Activated CD4-positive, alpha-beta T cell treated with anti-CD3 and anti-CD28 coated beads, Interleukin-2, Interleukin-4, amounts not matched to agents 100 ng/mL and 50 ng/mL, durations not matched to agents 16 hours and 8 hours (primary cell): ENCODE measurements at regions not wholly inside any gene's neighbourhood (a gene's known extent, or its start where the extent isn't known, plus 50 kb on each side); places are given as distances from the start of the nearest gene placed in this dataset.
"Not testable (repeated sequence)": the region's sequence is repeated elsewhere in the genome, so short reads cannot be mapped to it uniquely, and the experiment has no call there.

Experiments
- DNase-seq: peaks from one replicate; pipeline ENCODE4 v3.0.0-alpha.2; 2020; ENCODE audit warnings: low spot score

DNA sequence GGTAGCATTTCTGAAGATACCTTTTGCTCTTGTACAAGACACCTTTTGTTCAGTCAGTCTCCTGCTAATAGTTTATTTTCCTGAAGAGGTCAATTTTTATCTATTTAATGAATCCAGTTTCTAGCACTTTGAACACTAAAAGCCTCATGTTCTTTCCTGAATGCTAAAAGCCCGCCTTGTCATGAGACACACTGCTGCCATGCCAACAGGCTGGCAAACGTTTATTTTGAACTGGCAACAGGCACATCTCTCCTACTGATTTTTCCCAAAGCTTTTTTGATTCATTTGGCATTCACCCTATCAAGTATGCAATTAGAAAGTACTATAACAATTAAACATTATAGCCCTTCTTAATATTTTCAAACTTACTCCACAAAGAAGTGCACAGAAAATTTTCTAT lies 421.2 kb upstream of the EYS start:
- no peak for DNase-seq

DNA sequence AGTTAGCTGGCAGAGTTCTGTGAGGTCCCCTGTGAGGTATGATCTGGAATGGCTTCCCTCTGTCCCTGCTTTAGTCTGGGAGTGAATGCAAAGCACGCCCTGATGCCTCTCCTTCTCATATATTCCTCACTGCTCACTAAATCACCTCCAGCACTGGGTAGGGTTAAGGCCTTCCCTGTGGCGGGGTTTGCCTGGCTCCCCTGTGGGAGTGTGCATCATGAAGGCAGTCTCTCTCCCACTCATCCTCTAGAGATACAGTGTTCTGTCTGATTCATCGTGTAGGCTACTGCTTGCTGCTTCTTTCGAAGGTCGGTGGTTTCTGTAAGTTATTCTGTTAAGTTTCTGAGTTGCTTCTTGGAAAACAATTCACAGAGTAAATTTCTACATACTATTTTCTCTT lies 420.0 kb upstream of the EYS start:
- DNase-seq: no peak

DNA sequence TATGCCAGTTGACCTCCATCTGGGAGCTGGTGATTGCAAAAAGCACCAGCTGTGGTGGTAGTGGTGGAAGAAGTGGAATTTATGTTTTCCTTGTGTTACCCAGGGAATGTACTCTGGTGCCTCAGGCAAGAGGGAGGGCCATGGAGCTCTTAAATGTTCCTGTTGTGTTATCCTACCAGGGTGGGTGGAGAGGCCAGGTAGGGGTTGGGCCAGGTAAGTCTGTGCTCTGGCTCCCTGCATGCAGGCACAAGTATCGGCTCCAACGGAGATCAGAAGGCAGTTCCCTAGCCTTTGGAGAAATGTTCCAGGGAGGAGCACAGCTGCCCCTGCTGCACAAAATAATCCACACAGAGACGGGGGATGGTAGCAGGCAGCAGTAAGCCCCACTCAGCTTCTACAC lies 419.3 kb upstream of the EYS start:
- no peak for DNase-seq

DNA sequence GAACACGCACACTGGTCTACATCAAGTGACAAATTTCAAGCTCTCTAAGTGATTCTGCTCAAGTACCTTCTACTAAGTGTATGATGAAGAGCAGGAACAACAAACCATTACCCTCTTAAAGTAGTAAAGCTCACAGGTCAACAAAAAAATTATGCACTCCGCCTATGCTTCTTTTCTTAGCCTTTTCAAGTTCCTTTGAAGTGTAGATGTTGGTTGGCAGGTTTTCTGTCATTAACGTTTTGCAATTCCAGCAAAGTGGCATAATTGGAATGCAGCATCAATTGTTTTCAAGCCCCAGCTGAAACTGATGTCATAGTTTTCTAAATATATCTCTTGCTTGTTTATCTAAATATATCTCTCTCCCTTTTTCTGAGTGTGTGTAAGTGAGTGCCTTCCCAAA lies 396.9 kb upstream of the EYS start:
- DNase-seq: no peak

DNA sequence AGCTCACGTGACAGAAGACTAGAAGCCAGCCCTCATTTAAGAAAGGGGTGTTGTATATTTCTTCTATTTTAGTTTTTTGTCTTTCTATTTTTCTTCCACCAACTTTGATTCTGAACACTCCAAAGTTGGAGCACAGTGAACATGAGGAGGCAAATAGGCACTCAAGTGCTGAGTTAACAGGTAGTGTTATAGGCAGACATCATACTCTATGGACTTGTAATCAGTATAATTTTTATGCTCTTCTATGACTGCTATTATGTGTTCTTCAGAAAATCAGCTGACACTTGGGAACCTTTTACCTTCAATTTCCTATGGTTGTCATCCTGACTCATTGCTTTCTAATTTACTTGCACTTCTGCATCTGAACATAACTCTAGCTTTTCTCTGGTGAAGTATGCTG lies 396.3 kb upstream of the EYS start:
- no peak for DNase-seq

DNA sequence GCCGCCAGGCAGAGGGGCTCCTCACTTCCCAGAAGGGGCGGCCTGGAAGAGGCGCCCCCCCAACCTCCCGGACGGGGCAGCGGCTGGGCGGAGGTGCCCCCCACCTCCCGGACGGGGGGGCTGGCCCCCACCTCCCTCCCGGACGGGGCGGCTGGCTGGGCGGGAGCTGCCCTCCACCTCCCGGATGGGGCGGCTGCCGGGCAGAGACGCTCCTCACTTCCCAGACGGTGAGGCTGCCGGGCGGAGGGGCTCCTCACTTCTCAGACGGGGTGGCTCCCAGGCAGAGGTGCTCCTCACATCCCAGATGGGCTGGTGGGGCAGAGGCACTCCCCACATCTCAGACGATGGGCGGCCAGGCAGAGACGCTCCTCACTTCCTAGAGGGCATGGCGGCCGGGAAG lies 389.7 kb upstream of the EYS start:
- DNase-seq: no peak

DNA sequence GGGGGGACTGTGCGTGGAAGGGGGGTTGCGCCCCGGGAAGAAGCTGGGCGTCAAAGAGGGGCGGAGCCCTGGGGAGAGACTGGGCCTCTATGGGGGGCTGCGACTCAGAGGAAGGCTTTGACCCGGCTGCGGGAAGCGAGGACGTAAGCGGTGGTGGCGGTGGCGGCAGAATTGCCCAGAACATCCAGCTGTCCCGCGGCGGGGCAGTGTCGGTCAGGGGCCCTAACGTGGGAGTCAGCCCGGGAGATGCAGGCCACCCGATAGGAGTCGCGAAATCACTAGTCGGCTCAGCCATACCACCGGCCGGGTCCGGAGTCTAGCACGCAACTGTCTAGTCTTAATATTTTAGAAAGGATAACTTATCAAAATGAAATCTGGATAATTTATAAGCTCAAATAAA lies 387.6 kb upstream of the EYS start:
- no peak for DNase-seq

DNA sequence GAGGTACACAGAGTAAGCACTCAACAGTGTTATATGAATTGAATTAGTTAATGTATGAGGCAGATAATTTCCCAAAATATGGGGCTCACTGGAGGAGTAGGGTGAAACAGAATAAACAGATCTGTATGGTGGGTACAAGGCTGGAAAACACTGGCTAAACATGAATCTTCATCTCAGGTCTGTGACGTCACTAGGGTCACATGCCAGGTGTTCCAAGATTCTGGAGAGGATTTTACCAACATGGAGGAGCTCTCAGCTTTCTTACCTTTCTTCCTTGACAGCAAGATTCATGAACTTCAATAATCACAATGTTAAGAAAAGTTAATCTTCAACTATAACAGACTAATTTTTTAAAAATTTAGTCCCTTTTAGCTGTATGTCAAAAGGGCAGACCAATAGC lies 385.3 kb upstream of the EYS start:
- DNase-seq: not testable (repeated sequence)

DNA sequence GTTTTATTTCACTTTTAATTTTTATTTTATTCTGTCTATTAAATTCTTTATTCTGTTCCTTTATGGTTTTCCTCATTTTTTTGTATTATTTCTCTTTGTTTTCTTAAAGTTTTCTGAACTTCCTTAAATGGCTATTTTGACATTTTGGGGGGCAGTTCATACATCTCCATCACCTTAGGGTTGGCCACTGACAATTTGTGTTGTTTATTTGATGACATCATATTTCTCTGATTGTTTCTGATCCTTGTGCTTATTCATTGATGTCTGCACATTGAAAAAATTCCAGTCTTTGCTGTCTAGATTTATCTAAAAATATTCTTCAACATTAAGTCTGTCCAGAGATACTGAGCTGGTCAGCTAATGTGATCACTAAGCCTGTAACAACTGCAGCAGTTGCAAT lies 379.5 kb upstream of the EYS start:
- no peak for DNase-seq

DNA sequence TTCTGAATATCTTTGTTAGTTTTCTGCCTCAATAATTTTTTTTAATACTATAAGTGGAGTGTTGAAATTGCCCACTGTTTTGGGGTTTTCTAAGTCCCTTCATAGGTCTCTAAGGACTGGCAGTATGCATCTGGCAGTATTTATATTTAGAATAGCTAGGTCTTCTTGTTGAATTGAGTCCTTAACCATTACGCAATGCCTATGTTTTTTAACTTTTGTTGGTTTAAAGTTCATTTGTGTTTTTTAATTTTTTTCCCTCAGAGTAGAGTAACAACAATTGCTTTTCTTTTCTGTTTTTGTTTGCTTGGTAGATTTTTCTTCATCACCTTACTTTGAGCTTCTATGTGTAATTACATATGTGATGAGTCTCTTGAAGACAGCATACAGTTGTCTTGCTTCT lies 375.9 kb upstream of the EYS start:
- no peak for DNase-seq

DNA sequence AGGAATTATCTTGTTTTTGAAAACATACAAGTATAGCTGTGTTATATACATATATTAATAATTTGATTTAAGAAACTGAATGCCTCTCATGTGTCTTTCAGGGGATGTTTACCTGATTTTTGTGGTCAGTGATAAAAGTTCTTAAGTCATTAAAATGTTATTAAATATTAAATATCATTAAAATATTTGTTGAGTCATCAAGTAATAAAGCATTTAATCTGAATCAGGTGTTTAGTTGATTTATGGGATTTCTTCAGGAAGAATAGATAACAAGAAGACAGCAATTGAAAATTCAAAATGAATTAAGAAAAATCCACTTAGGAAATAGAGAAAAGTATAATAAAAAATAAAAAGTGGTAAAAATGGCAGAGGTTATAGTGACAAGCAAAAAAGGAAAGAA lies 361.9 kb upstream of the EYS start:
- DNase-seq: no peak

DNA sequence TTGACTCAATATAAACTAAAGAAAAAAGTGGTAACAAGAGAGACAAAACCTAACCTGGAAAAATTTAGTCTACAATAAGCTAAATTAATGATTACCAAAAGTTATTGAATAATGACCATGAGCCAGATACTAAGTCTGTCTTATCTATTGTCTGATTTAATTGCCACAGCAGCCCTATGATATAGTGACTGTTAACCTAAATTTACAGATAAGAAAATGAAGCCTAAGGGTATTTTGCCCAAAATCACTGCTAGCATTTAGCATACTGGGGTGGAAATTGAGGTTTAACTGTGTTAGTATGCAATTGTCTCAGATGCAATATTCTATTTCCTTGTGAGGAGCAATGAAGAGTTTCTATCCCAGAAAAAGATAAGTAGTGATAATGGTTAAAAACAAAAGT lies 361.0 kb upstream of the EYS start:
- no peak for DNase-seq

DNA sequence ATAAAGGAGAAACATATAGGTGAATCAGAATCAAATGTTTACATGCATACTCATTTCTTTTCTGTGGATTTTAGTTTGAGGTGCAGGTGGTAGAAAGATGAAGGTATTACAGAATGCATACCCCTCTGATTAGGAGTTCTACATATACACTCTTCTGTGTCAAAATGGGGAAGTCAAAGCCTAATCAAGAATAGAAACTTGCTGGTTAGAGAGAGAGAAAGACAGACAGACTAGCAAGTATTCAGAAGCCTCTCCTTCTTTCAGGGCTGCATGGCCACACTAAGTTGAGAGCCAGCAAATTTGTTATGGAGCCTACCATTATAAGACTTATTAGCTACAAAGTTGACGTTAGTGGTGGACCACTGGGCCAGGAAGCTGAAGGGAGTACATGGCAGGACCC lies 358.3 kb upstream of the EYS start:
- no peak for DNase-seq

DNA sequence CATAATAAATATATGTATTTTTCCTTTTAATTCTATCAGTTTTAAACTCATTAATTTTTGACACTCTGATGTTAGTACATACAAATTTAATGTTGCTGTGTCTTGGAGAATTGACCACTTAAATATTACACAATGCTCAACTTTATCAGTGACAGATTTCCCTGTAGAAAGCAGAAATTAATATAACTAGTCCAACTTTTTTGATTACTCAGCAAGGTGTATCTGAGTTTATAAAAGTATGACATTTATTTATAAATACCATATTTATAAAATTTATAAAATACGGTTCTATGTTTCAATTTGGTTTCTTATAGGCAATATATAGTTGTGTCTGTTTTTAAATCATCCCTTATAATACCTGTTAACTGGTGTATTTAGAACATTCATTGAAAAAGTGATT lies 350.0 kb upstream of the EYS start:
- no peak for DNase-seq

DNA sequence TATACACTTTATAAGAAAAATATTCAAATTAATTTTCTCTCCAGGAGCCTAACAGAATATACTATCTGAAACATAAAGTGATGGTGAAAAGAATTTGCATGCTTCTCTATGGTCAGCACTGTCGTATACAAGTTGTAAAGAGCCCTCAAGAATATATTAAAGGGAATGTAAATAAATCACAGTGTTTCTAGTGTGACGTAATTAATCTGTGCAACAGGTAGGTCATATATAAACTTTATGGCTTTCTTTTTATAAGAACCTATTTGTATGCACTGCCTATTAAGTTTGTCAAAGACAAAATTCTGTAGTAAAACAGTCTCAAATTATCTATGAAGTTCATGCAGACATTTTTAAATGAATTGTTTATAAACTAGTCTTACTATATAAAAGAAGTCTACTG lies 347.9 kb upstream of the EYS start:
- DNase-seq: no peak

DNA sequence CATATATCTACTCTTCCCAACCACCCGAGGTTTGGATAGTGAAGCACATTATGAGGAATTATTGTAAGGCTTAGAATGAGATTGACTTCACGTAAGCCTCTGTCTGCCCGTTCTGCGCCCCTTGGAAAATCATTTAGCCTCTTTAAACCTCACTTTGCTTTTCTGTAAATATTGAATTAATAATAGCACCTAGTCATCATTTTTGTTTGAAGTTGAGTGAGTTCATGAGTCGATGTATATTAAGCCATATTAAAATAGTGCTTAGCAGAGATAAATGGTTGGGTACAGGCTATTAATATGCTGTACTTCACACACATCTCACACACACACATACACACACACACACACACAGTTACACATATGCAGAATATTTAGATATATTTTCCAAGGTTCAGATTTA lies 344.8 kb upstream of the EYS start:
- DNase-seq: no peak

DNA sequence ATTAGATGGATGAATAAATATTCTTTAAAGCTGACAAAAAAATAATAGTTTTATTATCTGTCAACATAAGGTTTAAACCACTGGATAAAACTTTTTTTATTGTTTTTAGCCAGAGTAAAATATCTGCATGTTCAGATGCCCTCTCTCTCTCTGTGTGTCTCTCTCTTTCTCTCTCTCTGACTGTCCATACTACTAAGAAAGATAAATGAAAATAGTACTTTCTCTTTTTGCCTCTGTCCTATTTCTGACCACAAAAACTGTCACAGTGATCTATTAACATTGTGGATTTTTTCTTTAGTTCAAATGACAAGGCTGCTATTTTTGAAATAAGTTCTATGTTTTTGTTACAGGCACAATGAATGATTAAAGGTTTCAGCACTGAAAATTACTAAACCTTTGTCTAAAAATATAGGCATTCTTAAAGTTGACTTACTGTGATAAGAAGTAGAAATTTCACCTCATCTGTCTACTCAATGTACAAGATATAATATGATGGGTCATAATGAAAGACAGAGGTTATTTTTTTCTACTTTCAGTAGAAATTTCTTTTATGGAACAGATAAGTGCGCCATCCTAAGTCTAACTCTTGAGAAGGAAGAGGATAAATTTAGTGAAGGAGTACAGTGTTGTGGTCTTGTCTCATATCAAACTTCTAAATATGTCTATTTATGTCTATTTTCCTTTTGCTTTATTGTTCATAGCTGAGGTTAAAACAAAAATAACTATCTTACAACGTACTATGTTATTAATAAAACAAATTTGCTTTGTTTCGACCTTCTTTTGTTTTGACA lies 341.9 kb upstream of the EYS start:
- DNase-seq: no peak

DNA sequence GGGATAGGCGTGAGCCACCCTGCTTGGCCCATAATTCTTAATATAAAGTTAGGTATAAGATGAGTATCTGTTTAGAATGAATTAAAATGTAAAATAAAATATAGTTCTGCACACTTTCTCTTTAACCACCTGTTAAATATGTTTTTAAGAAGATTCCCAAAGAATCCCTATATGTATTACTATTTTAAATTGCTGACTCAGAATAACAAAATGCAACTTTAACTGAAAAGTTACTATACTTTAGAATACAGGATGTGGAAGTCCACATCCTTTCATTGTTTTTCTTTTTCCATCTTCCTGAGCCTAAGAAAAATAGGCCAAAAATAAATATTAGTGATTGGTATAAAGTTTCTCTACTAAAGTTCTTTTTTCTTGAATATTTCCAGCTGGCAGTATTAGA lies 325.6 kb upstream of the EYS start:
- DNase-seq: no peak

DNA sequence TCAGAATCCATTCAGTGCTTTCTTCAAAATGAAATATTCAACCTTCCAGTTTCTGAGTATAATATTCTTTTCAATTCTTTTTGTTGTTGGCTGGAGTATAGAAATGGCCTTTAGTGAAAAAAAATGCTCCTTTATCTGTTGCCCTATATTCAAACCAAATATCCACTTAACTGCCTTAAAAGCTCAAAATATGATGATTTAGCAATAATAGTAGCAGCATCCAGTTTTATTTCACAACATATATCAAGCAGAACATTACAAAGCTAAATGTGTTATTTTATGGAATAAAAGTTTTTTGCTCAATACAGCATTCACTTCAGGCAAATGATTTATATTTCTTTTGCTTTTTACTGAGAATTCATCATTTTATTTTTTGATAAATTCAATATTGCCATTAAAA lies 322.4 kb upstream of the EYS start:
- no peak for DNase-seq

DNA sequence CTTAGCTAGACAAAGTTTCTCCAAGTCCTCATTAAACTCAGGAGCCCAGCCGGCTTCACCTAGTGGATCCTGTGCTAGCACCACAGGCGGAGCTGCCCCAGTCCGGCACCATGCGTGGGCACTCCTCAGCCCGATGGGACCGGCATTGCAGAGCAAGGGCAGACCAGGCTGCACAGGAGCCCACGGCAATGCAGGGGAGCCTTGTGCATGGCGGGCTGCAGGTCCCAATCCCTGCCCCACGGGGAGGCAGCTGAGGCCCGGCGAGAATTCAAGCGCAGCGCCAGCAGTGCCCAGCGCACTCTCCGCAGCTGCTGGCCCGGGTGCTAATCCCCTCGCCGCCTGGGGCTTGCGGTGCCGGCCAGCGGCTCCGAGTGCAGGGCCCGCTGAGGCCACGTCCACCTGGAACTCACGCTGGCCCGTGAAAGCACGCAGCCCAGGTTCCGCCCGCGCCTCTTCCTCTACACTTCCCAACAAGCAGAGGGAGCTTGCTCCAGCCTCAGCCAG lies 292.3 kb upstream of the EYS start:
- no peak for DNase-seq

DNA sequence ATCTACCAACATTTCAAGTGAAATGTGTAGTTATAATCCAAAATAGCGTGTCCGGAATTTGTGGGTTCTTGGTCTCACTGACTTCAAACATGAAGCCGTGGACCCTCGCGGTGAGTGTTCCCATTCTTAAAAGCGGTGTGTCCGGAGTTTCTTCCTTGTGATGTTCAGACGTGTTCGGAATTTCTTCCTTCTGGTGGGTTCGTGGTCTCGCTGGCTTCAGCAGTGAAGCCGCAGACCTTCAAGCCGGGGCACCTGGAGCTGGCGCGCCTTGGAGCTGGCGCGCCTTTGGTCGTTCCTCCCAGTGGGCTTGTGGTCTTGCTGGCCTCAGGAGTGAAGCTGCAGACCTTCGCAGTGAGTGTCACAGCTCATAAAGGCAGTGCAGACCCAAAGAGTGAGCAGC lies 291.5 kb upstream of the EYS start:
- no peak for DNase-seq

DNA sequence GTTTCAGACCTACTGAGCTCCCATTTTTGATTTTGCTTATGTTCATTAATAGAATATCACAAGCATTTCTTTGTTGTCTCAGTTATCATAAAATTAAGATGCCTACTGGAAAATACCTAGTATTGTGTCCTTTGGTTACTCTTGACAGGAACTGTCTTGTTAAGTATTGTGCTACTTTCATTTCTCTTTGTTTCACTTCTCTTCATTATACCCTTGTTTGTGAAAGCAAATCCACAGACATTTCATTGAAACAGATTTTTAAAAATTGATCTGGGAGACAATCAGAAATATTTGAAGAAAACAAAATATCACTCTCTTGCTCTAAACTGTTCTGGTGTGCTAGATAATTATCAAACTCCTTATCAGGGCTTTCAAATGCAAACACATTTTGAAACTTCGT lies 290.5 kb upstream of the EYS start:
- no peak for DNase-seq

DNA sequence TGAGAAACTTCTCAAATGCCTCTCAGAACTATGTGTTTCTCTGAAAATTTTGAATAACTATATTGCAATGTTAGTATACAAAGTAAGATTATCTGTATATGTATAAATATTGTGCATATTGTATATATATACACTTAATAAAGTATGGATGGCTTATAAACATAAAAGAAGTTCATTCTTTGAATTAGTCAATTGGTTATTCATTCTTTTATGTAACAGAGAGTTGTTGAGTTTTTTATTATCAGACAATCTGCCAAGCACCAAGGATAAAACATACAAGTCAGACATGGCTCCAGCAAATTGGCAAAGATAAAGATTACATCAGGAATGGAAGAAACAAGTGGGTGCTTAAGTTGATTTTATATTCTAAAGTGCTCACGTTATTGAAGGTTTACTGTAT lies 289.1 kb upstream of the EYS start:
- DNase-seq: no peak

DNA sequence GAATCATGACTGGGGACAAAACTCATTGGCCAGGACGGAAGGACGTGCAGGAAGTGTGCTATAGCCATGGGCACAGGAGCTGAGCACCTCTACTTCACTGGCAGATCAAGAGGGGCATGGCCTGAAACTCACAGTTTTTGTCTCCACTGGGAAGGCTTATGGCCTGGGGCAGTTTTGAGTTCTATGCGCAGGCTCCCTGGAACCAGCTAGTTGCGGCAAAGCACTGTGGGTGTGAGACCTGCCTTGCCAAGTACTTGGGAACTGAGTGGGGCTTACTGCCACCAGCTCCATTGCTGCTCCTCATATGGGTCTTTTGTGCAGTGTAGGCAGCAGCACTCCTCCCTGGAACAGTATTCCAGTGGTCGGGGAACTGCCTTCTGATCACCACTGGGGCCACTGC lies 282.6 kb upstream of the EYS start:
- DNase-seq: no peak

DNA sequence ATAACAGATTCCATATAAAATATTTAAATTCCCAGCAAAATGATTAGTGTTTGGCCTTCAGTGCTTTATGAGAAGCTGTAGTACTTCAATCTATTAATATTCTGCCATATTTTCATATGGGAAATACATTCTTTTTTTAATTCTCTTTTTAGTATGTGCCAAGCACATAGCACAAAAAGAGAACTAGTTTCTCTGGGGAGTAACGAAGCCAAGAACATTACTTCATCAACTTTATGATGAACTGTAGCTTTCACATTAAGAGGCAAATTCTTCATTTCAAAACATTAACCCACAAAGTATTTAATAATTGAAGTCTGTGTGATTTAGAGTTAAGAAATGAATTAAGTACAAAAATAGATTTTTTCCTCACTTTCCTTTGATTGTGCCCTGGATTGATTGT lies 281.0 kb upstream of the EYS start:
- no peak for DNase-seq
